Caco-2 (cell line): ENCODE measurements at regions not wholly inside any gene's neighbourhood (a gene's known extent, or its start where the extent isn't known, plus 50 kb on each side); places are given as distances from the start of the nearest gene placed in this dataset.

ENCODE experiments used
- BruUV-seq: library from RNA; stranded (reverse); fragments of 400-500 nt; replicated peaks from 2 replicates; lab custom pipeline; 2021; lab: Mats Ljungman, UMichigan
- CTCF ChIA-PET: fragments of 300-600 bp; sonication (Branson Sonifier 250); formaldehyde crosslinking; loops from one replicate; lab custom pipeline; 2022; ENCODE audit warnings: antibody characterized with exemption; lab: Charles Lee
- POLR2A ChIA-PET: fragments of 300-600 bp; sonication (Branson Sonifier 250); formaldehyde crosslinking; loops from one replicate; lab custom pipeline; 2022; ENCODE audit warnings: antibody characterized with exemption; lab: Charles Lee
- DNase-seq, 2 experiments: peaks; one replicate each; pipeline versions ENCODE4 v3.0.0 to v3.0.0-alpha.2; 2020 to 2022
- H3K27me3 ChIP-seq: replicated peaks from 2 replicates; pipeline ENCODE4 v1.6.0; 2011; ENCODE audit warnings: low read length; ENCODE audit not compliant: control insufficient read depth, insufficient read depth
- H3K36me3 ChIP-seq: 2 replicates; pipeline ENCODE4 v1.5.1; 2011; ENCODE audit warnings: low read length; ENCODE audit not compliant: control insufficient read depth, insufficient read depth
- H3K4me1 ChIP-seq: fragments of 250-450 bp; sonication (Bioruptor Pico); 2 replicates; pipeline ENCODE4 v1.5.1; 2020; ENCODE audit warnings: mild to moderate bottlenecking
- H3K4me3 ChIP-seq: 2 replicates; pipeline ENCODE4 v1.5.1; 2011; ENCODE audit warnings: low read depth, mild to moderate bottlenecking, control low read depth, low read length
- H3K9me3 ChIP-seq: fragments of 250-450 bp; sonication (Bioruptor Pico); 2 replicates; pipeline ENCODE4 v1.5.1; 2020; ENCODE audit warnings: mild to moderate bottlenecking, moderate library complexity
- H3K27ac Mint-ChIP-seq: one replicate; pipeline ENCODE4 v1.8.0; 2022; ENCODE audit warnings: mixed read lengths; ENCODE audit not compliant: unreplicated experiment
- H3K27me3 Mint-ChIP-seq: one replicate; pipeline ENCODE4 v1.8.0; 2022; ENCODE audit warnings: mixed read lengths; ENCODE audit not compliant: insufficient read depth, unreplicated experiment
- H3K36me3 Mint-ChIP-seq: one replicate; pipeline ENCODE4 v1.8.0; 2022; ENCODE audit warnings: mild to moderate bottlenecking, mixed read lengths; ENCODE audit not compliant: insufficient read depth, unreplicated experiment
- H3K4me1 Mint-ChIP-seq: one replicate; pipeline ENCODE4 v1.8.0; 2022; ENCODE audit warnings: low read depth, mixed read lengths; ENCODE audit not compliant: unreplicated experiment
- H3K4me3 Mint-ChIP-seq: one replicate; pipeline ENCODE4 v1.8.0; 2022; ENCODE audit warnings: mild to moderate bottlenecking, moderate library complexity, mixed read lengths; ENCODE audit not compliant: unreplicated experiment
- H3K9me3 Mint-ChIP-seq: one replicate; pipeline ENCODE4 v1.8.0; 2022; ENCODE audit warnings: mixed read lengths; ENCODE audit not compliant: unreplicated experiment
- intact Hi-C: fragments of 100-400 bp; cut with micrococcal nuclease; formaldehyde crosslinking; loops from one replicate; pipeline ENCODE4 v1.10.0; 2022; ENCODE audit not compliant: unreplicated experiment
- TF ChIP-seq, protein P1 (sequence below), 2 experiments: fragments of 200-600 bp in 1 of 2; IDR thresholded peaks; 1 replicate in 1 of 2; 2 replicates in 1 of 2; pipeline versions ENCODE4 v1.5.1 to v1.8.0; 2011 to 2022; ENCODE audit warnings: antibody characterized with exemption in 1 of 2, control low read depth in 1 of 2, inconsistent platforms in 1 of 2, low read depth in 1 of 2, low read length in 1 of 2, mild to moderate bottlenecking in 1 of 2, moderate library complexity in 1 of 2; ENCODE audit not compliant: insufficient read depth in 1 of 2, severe bottlenecking in 1 of 2, unreplicated experiment in 1 of 2

DNA sequence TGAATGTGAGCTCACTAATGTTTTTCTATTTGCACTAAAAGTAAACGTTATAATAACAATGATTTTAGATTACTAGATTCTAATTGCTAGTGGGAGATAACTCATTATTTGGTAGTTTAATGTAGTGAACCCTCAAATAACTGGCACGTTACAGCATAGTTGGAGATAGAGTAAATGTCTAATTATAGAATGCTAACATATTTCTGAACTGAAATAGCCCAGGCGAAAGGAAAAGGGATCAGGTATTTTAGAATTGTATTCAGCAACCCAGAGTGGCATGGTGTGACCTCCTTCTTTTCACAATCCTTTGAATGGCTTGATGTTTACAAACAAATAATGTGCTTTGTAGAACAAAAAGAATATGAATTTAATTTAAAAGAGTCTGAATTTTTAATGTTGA is 1221.2 kb downstream of the CDH8 start:
- no peaks in the 10 kb centered on the region for H3K4me1 Mint-ChIP-seq
- H3K9me3 Mint-ChIP-seq, result no peaks in the 10 kb centered on the region
- no peak overlapping the region for H3K27ac Mint-ChIP-seq
- Histone ChIP-seq H3K36me3 (no peaks in the 10 kb centered on the region), H3K4me1 (no peaks in the 10 kb centered on the region), H3K27me3 (no peaks in the 10 kb centered on the region), H3K4me3 (no peak overlapping the region), H3K9me3 (no peaks in the 10 kb centered on the region)
- ChIA-PET CTCF (no interaction called here), POLR2A (no interaction called here)
- H3K36me3 Mint-ChIP-seq, result no peaks in the 10 kb centered on the region
- TF ChIP-seq, protein P1, sequence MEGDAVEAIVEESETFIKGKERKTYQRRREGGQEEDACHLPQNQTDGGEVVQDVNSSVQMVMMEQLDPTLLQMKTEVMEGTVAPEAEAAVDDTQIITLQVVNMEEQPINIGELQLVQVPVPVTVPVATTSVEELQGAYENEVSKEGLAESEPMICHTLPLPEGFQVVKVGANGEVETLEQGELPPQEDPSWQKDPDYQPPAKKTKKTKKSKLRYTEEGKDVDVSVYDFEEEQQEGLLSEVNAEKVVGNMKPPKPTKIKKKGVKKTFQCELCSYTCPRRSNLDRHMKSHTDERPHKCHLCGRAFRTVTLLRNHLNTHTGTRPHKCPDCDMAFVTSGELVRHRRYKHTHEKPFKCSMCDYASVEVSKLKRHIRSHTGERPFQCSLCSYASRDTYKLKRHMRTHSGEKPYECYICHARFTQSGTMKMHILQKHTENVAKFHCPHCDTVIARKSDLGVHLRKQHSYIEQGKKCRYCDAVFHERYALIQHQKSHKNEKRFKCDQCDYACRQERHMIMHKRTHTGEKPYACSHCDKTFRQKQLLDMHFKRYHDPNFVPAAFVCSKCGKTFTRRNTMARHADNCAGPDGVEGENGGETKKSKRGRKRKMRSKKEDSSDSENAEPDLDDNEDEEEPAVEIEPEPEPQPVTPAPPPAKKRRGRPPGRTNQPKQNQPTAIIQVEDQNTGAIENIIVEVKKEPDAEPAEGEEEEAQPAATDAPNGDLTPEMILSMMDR (IDR thresholded peaks at IDR 0.05; ENCODE audit: insufficient read depth in 1 of 2, low read depth in 1 of 2, low read length in 1 of 2, severe bottlenecking in 1 of 2, unreplicated experiment in 1 of 2), result no peak
- no peak for DNase-seq
- H3K27me3 Mint-ChIP-seq, result no peaks in the 10 kb centered on the region
- no peak overlapping the region for H3K4me3 Mint-ChIP-seq
- intact Hi-C loops, result no loop called here
- no TSS peak for BruUV-seq

DNA sequence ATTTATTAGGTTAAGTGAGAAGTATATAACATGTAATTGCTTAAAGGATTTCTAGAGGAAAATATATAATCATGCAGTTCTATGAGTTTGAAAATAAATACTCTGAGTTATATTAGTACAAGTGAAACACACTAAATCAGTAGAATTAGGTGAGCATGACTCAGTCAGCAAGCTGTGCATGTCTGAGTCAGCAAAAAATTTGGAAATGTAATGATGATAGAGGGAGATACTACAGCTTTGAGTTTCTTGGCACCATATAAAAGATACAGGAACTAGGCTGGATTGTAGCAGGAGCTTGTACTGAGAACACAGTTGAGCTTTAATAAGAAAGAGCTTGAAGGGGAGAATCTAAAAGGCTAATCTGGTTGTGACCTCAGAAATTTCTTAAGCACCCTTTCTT is 1224.6 kb downstream of the CDH8 start:
- ChIA-PET POLR2A (no interaction called here), CTCF (no interaction called here)
- intact Hi-C loops, result no loop called here
- no peaks in the 10 kb centered on the region for H3K36me3 ChIP-seq
- H3K27ac Mint-ChIP-seq, result no peak overlapping the region
- no peak overlapping the region for H3K4me3 Mint-ChIP-seq
- H3K4me3 ChIP-seq, result no peak overlapping the region
- no peaks in the 10 kb centered on the region for H3K9me3 Mint-ChIP-seq
- TF ChIP-seq, protein P1 (IDR thresholded peaks at IDR 0.05; ENCODE audit: insufficient read depth in 1 of 2, low read depth in 1 of 2, low read length in 1 of 2, severe bottlenecking in 1 of 2, unreplicated experiment in 1 of 2), result no peak
- no peaks in the 10 kb centered on the region for H3K4me1 Mint-ChIP-seq
- H3K27me3 Mint-ChIP-seq, result no peaks in the 10 kb centered on the region
- H3K27me3 ChIP-seq, result no peaks in the 10 kb centered on the region
- H3K4me1 ChIP-seq, result no peaks in the 10 kb centered on the region
- H3K36me3 Mint-ChIP-seq, result no peaks in the 10 kb centered on the region
- no TSS peak for BruUV-seq
- no peak for DNase-seq
- H3K9me3 ChIP-seq, result no peaks in the 10 kb centered on the region

DNA sequence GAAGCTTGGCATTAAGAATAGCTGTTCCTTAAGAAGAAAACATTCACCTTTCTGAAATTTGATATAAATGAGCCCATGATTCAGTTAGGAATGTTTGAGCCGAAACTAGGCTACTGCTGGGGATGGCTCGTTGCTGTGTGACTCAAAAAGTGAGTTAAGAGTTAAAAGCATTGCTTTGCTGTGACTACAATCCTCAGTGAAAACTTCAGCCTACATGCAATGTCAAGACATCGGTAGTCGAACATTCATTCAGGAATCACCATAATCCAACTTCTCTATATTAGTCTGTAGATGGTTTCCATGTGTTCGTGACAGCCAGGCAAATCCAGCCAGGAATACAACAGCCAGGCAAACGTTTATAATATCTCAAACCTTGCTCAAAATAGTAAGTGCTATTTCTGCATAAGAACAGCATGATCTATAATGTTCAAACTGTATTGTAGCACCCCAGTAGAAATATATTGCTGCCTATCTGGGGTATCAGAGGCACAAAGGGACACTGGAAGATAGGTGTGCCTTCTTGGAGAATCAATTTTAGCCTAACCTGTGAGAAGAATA is 1225.1 kb downstream of the CDH8 start:
- Histone ChIP-seq H3K9me3 (no peaks in the 10 kb centered on the region), H3K4me1 (no peaks in the 10 kb centered on the region), H3K27me3 (no peaks in the 10 kb centered on the region), H3K36me3 (no peaks in the 10 kb centered on the region), H3K4me3 (no peak overlapping the region)
- Mint-ChIP-seq H3K4me3 (no peak overlapping the region), H3K27ac (no peak overlapping the region), H3K27me3 (no peaks in the 10 kb centered on the region), H3K9me3 (no peaks in the 10 kb centered on the region), H3K36me3 (no peaks in the 10 kb centered on the region), H3K4me1 (no peaks in the 10 kb centered on the region)
- ChIA-PET POLR2A (no interaction called here), CTCF (no interaction called here)
- intact Hi-C loops, result no loop called here
- no TSS peak for BruUV-seq
- no peak for DNase-seq
- TF ChIP-seq, protein P1 (IDR thresholded peaks at IDR 0.05; ENCODE audit: insufficient read depth in 1 of 2, low read depth in 1 of 2, low read length in 1 of 2, severe bottlenecking in 1 of 2, unreplicated experiment in 1 of 2), result no peak
